ENCODE measurements at regions not wholly inside any gene's neighbourhood (a gene's known extent, or its start where the extent isn't known, plus 50 kb on each side); places are given as distances from the start of the nearest gene placed in this dataset.

DNA sequence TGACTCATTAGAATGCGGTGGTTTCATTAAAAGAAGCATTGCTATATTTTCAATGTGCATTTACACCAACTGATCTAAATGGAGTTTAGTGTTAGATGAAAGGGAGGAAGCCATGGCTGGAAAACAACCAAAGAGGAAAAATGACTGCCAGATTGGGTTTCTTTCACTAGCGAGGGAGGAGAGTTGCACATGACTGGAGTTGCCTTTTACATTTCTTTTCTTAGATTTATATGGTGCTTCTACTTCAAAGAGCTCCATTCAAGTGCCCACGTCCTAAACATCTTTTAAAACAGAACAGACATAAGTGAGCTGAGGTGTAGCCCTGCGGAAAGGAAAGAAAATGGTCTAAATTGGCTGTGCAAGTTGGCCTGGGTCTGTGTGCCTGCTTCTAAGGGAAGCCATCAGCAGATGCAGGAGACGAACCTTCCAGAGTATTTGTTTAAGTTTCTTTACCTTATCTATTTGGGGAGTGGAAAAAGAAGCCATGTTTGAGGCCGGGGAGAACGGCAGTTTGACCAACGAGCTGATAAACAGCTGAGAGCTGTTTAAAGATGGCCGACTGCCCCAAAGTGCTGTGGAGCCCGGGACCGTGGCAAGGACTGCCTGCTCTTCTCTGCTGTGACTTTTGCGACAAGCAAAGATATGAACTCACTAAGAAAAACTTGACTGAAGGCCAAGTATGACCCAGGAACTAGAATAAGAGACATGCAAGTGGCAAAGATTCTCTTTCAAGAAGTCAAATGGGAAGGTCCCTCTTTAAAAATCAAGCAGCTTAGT is 327.0 kb downstream of the ZNF516 start:
- Histone ChIP-seq H3K27me3 (replicated peaks; ENCODE audit: insufficient read depth, low read length) (no peaks in the 10 kb centered on the region), H3K9ac (ENCODE audit: low read length) (no peak overlapping the region), H3K36me3 (replicated peaks; ENCODE audit: insufficient read depth, low read length) (no peaks in the 10 kb centered on the region), H3K9me3 (replicated peaks; ENCODE audit: insufficient read depth, low read length) (no peaks in the 10 kb centered on the region), H2AFZ (ENCODE audit: low read length) (no peak overlapping the region), H3F3A (ENCODE audit: insufficient read depth, low read length) (no peaks in the 10 kb centered on the region), H3K27ac (ENCODE audit: low read length) (no peak overlapping the region), H3K4me3 (ENCODE audit: low read length) (no peak overlapping the region), H3K4me1 (ENCODE audit: low read length) (no peaks in the 10 kb centered on the region), H4K20me1 (ENCODE audit: insufficient read depth, low read length) (no peaks in the 10 kb centered on the region), H3K79me2 (ENCODE audit: low read length) (no peaks in the 10 kb centered on the region), H3K4me2 (ENCODE audit: low read depth, low read length) (no peak overlapping the region), H3K9me2 (replicated peaks; ENCODE audit: insufficient read depth, low read length) (no peaks in the 10 kb centered on the region)
- no peak for DNase-seq
- TF ChIP-seq EZH2 (optimal IDR thresholded peaks at IDR 0.05; ENCODE audit: low read depth, low read length), result no peak
- no peak for TF ChIP-seq EZH2phosphoT487 (IDR thresholded peaks at IDR 0.05; ENCODE audit: low read length)
- TF ChIP-seq, protein P1, sequence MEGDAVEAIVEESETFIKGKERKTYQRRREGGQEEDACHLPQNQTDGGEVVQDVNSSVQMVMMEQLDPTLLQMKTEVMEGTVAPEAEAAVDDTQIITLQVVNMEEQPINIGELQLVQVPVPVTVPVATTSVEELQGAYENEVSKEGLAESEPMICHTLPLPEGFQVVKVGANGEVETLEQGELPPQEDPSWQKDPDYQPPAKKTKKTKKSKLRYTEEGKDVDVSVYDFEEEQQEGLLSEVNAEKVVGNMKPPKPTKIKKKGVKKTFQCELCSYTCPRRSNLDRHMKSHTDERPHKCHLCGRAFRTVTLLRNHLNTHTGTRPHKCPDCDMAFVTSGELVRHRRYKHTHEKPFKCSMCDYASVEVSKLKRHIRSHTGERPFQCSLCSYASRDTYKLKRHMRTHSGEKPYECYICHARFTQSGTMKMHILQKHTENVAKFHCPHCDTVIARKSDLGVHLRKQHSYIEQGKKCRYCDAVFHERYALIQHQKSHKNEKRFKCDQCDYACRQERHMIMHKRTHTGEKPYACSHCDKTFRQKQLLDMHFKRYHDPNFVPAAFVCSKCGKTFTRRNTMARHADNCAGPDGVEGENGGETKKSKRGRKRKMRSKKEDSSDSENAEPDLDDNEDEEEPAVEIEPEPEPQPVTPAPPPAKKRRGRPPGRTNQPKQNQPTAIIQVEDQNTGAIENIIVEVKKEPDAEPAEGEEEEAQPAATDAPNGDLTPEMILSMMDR (IDR thresholded peaks at IDR 0.05; ENCODE audit: low read length), result no peak

DNA sequence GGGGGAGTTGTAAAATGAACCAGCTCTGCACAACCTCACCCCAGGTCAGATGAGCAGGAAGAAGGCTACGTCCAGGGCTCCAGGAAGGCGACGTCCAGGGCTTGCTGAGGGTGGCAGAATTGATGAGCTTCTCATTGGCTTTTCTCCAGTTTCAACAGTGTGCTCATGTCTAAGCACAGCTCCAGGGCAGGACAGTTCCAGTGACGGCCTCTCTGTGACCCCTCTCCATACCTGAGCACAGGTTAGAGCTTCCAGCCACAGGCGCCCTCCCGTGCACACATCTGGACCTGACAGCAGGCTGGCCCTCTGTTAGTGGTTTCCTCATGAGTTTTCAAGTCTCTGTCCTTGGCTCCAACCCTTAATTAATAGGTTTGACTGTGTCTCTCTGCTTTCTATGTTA is 327.6 kb downstream of the ZNF516 start:
- Histone ChIP-seq H3F3A (ENCODE audit: insufficient read depth, low read length) (no peaks in the 10 kb centered on the region), H3K79me2 (ENCODE audit: low read length) (no peaks in the 10 kb centered on the region), H3K4me2 (ENCODE audit: low read depth, low read length) (no peak overlapping the region), H3K36me3 (replicated peaks; ENCODE audit: insufficient read depth, low read length) (no peaks in the 10 kb centered on the region), H3K4me3 (ENCODE audit: low read length) (no peak overlapping the region), H2AFZ (ENCODE audit: low read length) (no peak overlapping the region), H4K20me1 (ENCODE audit: insufficient read depth, low read length) (no peaks in the 10 kb centered on the region), H3K27me3 (replicated peaks; ENCODE audit: insufficient read depth, low read length) (no peaks in the 10 kb centered on the region), H3K9me3 (replicated peaks; ENCODE audit: insufficient read depth, low read length) (no peaks in the 10 kb centered on the region), H3K9me2 (replicated peaks; ENCODE audit: insufficient read depth, low read length) (no peaks in the 10 kb centered on the region), H3K9ac (ENCODE audit: low read length) (no peak overlapping the region), H3K27ac (ENCODE audit: low read length) (no peak overlapping the region), H3K4me1 (ENCODE audit: low read length) (no peaks in the 10 kb centered on the region)
- TF ChIP-seq EZH2phosphoT487 (IDR thresholded peaks at IDR 0.05; ENCODE audit: low read length) (no peak), EZH2 (optimal IDR thresholded peaks at IDR 0.05; ENCODE audit: low read depth, low read length) (no peak)
- TF ChIP-seq, protein P1 (IDR thresholded peaks at IDR 0.05; ENCODE audit: low read length), result no peak
- DNase-seq, result no peak

DNA sequence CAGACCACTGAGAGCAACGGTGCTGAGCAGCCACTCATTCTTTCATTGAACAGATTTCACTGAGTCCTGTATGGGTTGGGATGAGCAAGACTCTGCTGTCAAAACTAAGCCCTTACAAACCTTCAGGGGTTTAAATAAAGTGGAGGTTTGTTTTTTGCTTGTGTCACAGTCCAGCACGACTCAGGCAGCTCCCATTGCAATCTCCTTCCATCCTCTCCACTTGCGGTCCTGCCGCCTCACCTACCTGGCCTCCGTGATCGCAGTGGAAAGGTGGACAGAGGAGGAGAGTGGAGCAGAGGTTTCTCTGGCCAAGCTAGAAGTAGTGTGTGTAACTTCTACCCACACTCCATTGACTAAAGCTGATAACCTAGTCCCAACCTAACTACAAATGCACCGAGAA is 332.2 kb downstream of the ZNF516 start:
- Histone ChIP-seq H3K36me3 (replicated peaks; ENCODE audit: insufficient read depth, low read length) (no peaks in the 10 kb centered on the region), H3K4me3 (ENCODE audit: low read length) (no peak overlapping the region), H3K27ac (ENCODE audit: low read length) (no peak overlapping the region), H3K4me1 (ENCODE audit: low read length) (no peaks in the 10 kb centered on the region), H2AFZ (ENCODE audit: low read length) (no peak overlapping the region), H3K79me2 (ENCODE audit: low read length) (no peaks in the 10 kb centered on the region), H4K20me1 (ENCODE audit: insufficient read depth, low read length) (no peaks in the 10 kb centered on the region), H3K9me3 (replicated peaks; ENCODE audit: insufficient read depth, low read length) (no peaks in the 10 kb centered on the region), H3F3A (ENCODE audit: insufficient read depth, low read length) (no peaks in the 10 kb centered on the region), H3K4me2 (ENCODE audit: low read depth, low read length) (no peak overlapping the region), H3K9me2 (replicated peaks; ENCODE audit: insufficient read depth, low read length) (no peaks in the 10 kb centered on the region), H3K27me3 (replicated peaks; ENCODE audit: insufficient read depth, low read length) (no peaks in the 10 kb centered on the region), H3K9ac (ENCODE audit: low read length) (no peak overlapping the region)
- no peak for DNase-seq
- TF ChIP-seq EZH2phosphoT487 (IDR thresholded peaks at IDR 0.05; ENCODE audit: low read length) (no peak), EZH2 (optimal IDR thresholded peaks at IDR 0.05; ENCODE audit: low read depth, low read length) (no peak)
- TF ChIP-seq, protein P1 (IDR thresholded peaks at IDR 0.05; ENCODE audit: low read length), result no peak
